Fibroblast of lung (primary cell): ENCODE measurements at regions not wholly inside any gene's neighbourhood (a gene's known extent, or its start where the extent isn't known, plus 50 kb on each side); places are given as distances from the start of the nearest gene placed in this dataset.

Source experiments
- DNase-seq, 2 donors: peaks; one replicate each; pipeline versions ENCODE4 v3.0.0 to v3.0.0-alpha.2; 2010; ENCODE audit warnings: low read depth in 2 of 2
- H2AFZ ChIP-seq: 2 replicates; pipeline ENCODE4 v1.5.1; 2012; ENCODE audit warnings: low read length, control low read depth, inconsistent platforms
- H3K27ac ChIP-seq: 2 replicates; pipeline ENCODE4 v1.5.1; 2011; ENCODE audit warnings: low read length, control low read depth; ENCODE audit not compliant: insufficient read depth
- H3K27me3 ChIP-seq: 2 replicates; pipeline ENCODE4 v1.5.1; 2011; ENCODE audit warnings: mild to moderate bottlenecking, low read length; ENCODE audit not compliant: control insufficient read depth, insufficient read depth
- H3K36me3 ChIP-seq: 2 replicates; pipeline ENCODE4 v1.5.1; 2011; ENCODE audit warnings: low read length; ENCODE audit not compliant: control insufficient read depth, insufficient read depth
- H3K4me1 ChIP-seq: 2 replicates; pipeline ENCODE4 v1.5.1; 2011; ENCODE audit warnings: low read length; ENCODE audit not compliant: control insufficient read depth, insufficient read depth; ENCODE audit errors: extremely low read depth
- H3K4me2 ChIP-seq: 2 replicates; pipeline ENCODE4 v1.5.1; 2011; ENCODE audit warnings: low read length, control low read depth; ENCODE audit not compliant: insufficient read depth; ENCODE audit errors: extremely low read depth
- H3K4me3 ChIP-seq, 4 experiments: fragments of 200-600 bp in 1 of 4; sonication (generic) in 1 of 4; replicated peaks in 1 of 4; 2 replicates each; pipeline ENCODE4 v1.5.1; 2011 to 2016; ENCODE audit warnings: low read length in 4 of 4, low read depth in 3 of 4, mild to moderate bottlenecking in 3 of 4, control low read depth in 2 of 4, inconsistent platforms in 1 of 4, mixed read lengths in 1 of 4; ENCODE audit not compliant: insufficient read depth in 1 of 4; ENCODE audit errors: control extremely low read depth in 1 of 4
- H3K79me2 ChIP-seq: 2 replicates; pipeline ENCODE4 v1.5.1; 2012; ENCODE audit warnings: mild to moderate bottlenecking, low read length, inconsistent platforms; ENCODE audit not compliant: control insufficient read depth, insufficient read depth
- H3K9ac ChIP-seq: 2 replicates; pipeline ENCODE4 v1.5.1; 2011; ENCODE audit warnings: mild to moderate bottlenecking, low read length, control low read depth; ENCODE audit not compliant: insufficient read depth
- H3K9me3 ChIP-seq: 2 replicates; pipeline ENCODE4 v1.5.1; 2012; ENCODE audit warnings: low read depth, low read length; ENCODE audit not compliant: control insufficient read depth, insufficient read depth
- H4K20me1 ChIP-seq: 2 replicates; pipeline ENCODE4 v1.5.1; 2011; ENCODE audit warnings: low read length; ENCODE audit not compliant: control insufficient read depth, insufficient read depth; ENCODE audit errors: extremely low read depth
- EZH2 ChIP-seq: IDR thresholded peaks from 2 replicates; pipeline ENCODE4 v1.5.1; 2012; ENCODE audit warnings: low read length, control low read depth, mild to moderate bottlenecking; ENCODE audit errors: missing control alignments
- TF ChIP-seq, protein P1 (sequence below), 2 donors: IDR thresholded peaks in 1 of 2; conservative IDR thresholded peaks in 1 of 2; 1 replicate in 1 of 2; 2 replicates in 1 of 2; pipeline ENCODE4 v1.5.1; 2011 to 2012; ENCODE audit warnings: low read length in 2 of 2, control low read depth in 1 of 2, inconsistent platforms in 1 of 2, low read depth in 1 of 2, mild to moderate bottlenecking in 1 of 2

DNA sequence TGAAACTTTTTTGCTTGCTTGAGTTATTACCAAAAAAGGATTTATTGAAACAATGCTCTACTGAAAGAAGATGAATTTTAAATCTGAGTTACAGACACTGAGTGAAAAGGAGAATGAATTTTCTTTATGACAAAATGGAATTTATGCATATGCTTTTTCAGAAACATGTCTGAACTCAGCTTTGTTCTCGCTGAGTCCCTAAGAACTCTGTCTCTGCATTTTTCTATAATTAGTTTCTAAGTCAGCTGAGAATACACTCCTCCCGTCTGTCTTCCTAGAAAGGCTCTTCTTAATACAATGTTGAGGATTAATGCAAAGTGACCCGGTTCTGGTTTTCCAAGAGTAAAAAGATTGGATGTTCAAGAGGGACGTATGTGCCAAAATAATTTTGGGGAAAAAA lies 463.5 kb downstream of the NKX6-1 start:
- DNase-seq = no peak
- no peaks in the 10 kb centered on the region for H3K27me3 ChIP-seq
- H3K4me2 ChIP-seq = no peak overlapping the region
- H4K20me1 ChIP-seq = no peaks in the 10 kb centered on the region
- no peak overlapping the region for H2AFZ ChIP-seq
- H3K9ac ChIP-seq = no peak overlapping the region
- H3K79me2 ChIP-seq = no peaks in the 10 kb centered on the region
- no peaks in the 10 kb centered on the region for H3K4me1 ChIP-seq
- TF ChIP-seq EZH2 = no peak
- TF ChIP-seq, protein P1, sequence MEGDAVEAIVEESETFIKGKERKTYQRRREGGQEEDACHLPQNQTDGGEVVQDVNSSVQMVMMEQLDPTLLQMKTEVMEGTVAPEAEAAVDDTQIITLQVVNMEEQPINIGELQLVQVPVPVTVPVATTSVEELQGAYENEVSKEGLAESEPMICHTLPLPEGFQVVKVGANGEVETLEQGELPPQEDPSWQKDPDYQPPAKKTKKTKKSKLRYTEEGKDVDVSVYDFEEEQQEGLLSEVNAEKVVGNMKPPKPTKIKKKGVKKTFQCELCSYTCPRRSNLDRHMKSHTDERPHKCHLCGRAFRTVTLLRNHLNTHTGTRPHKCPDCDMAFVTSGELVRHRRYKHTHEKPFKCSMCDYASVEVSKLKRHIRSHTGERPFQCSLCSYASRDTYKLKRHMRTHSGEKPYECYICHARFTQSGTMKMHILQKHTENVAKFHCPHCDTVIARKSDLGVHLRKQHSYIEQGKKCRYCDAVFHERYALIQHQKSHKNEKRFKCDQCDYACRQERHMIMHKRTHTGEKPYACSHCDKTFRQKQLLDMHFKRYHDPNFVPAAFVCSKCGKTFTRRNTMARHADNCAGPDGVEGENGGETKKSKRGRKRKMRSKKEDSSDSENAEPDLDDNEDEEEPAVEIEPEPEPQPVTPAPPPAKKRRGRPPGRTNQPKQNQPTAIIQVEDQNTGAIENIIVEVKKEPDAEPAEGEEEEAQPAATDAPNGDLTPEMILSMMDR (conservative IDR thresholded peaks at IDR 0.05 in 1 of 2, IDR thresholded peaks at IDR 0.05 in 1 of 2; ENCODE audit: low read depth in 1 of 2, low read length in 2 of 2) = no peak
- H3K9me3 ChIP-seq = no peaks in the 10 kb centered on the region
- no peak overlapping the region for H3K4me3 ChIP-seq
- H3K27ac ChIP-seq = no peak overlapping the region
- no peaks in the 10 kb centered on the region for H3K36me3 ChIP-seq

DNA sequence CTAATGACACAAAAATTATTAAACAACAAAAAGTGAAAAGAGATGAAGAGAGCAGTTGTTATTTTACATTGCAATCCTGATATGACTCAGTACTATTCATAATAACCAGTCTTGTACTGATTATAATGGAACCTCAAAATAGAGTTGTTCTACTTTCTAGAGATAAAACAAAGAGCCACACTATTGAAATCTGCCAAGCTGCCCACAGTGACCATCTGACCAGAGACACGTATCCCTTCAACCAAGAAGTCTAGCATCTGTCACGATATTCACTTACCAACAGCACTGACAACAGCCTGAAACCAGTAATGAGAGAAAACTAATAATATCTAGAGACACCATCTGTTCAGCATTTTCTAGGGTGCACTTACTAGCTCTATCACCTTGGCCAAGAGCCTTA lies 466.7 kb downstream of the NKX6-1 start:
- Histone ChIP-seq H3K27ac (no peak overlapping the region), H2AFZ (no peak overlapping the region), H3K9ac (no peak overlapping the region), H4K20me1 (no peaks in the 10 kb centered on the region), H3K9me3 (no peaks in the 10 kb centered on the region), H3K4me1 (no peaks in the 10 kb centered on the region), H3K79me2 (no peaks in the 10 kb centered on the region), H3K4me2 (no peak overlapping the region), H3K4me3 (no peak overlapping the region), H3K27me3 (no peaks in the 10 kb centered on the region), H3K36me3 (no peaks in the 10 kb centered on the region)
- TF ChIP-seq, protein P1 (conservative IDR thresholded peaks at IDR 0.05 in 1 of 2, IDR thresholded peaks at IDR 0.05 in 1 of 2; ENCODE audit: low read depth in 1 of 2, low read length in 2 of 2) = no peak
- no peak for TF ChIP-seq EZH2
- DNase-seq = no peak

DNA sequence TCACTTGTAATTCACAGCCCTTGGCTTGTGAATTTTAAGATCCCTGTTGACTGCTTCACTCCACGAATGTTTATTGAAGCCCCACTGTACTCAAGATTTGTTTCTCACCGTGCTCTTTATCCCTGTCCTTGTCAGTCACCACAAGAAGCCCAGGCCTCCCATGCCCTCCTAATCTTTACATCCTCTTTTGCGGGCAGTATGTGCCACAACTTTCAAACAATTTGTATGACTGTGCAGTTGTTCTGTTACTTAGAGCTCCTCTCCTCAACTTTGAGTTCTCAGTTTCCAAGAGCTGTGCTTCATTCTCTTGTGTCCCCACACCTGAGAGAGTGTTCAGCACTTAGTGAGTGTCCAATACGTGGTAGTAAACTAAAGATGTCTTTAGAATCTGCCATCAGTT lies 467.7 kb downstream of the NKX6-1 start:
- no peak for TF ChIP-seq EZH2
- TF ChIP-seq, protein P1 (conservative IDR thresholded peaks at IDR 0.05 in 1 of 2, IDR thresholded peaks at IDR 0.05 in 1 of 2; ENCODE audit: low read depth in 1 of 2, low read length in 2 of 2) = no peak
- H3K4me2 ChIP-seq = no peak overlapping the region
- no peak overlapping the region for H3K4me3 ChIP-seq
- no peaks in the 10 kb centered on the region for H4K20me1 ChIP-seq
- no peaks in the 10 kb centered on the region for H3K9me3 ChIP-seq
- no peaks in the 10 kb centered on the region for H3K36me3 ChIP-seq
- no peak overlapping the region for H2AFZ ChIP-seq
- H3K4me1 ChIP-seq = no peaks in the 10 kb centered on the region
- DNase-seq = no peak
- no peak overlapping the region for H3K9ac ChIP-seq
- H3K27ac ChIP-seq = no peak overlapping the region
- no peaks in the 10 kb centered on the region for H3K79me2 ChIP-seq
- H3K27me3 ChIP-seq = no peaks in the 10 kb centered on the region
